Smooth muscle cell (in vitro differentiated cells): ENCODE measurements at regions not wholly inside any gene's neighbourhood (a gene's known extent, or its start where the extent isn't known, plus 50 kb on each side); places are given as distances from the start of the nearest gene placed in this dataset.

ENCODE experiments used
- DNase-seq: peaks from one replicate; lab custom pipeline; 2025; ENCODE audit not compliant: unreplicated experiment; lab: John Stamatoyannopoulos, UW
- H2AFZ ChIP-seq: fragments of 200-600 bp; sonication (generic); 2 replicates; pipeline ENCODE4 v1.6.0; 2016; ENCODE audit warnings: antibody characterized with exemption, low read depth, mild to moderate bottlenecking
- H3F3A ChIP-seq: fragments of 200-600 bp; sonication (generic); 2 replicates; pipeline ENCODE4 v1.6.0; 2017; ENCODE audit warnings: antibody characterized with exemption, low read depth
- H3K27ac ChIP-seq: fragments of 200-600 bp; sonication (generic); 2 replicates; pipeline ENCODE4 v1.5.1; 2016; ENCODE audit warnings: low read depth, mild to moderate bottlenecking
- H3K27me3 ChIP-seq: fragments of 200-600 bp; sonication (generic); 2 replicates; pipeline ENCODE4 v1.6.1; 2016; ENCODE audit warnings: low read depth, mild to moderate bottlenecking
- H3K36me3 ChIP-seq: fragments of 200-600 bp; sonication (generic); 2 replicates; pipeline ENCODE4 v1.5.1; 2016; ENCODE audit warnings: low read depth
- H3K4me1 ChIP-seq: fragments of 200-600 bp; sonication (generic); 2 replicates; pipeline ENCODE4 v1.5.1; 2016; ENCODE audit warnings: low read depth
- H3K4me2 ChIP-seq: fragments of 200-600 bp; sonication (generic); 2 replicates; pipeline ENCODE4 v1.6.0; 2016; ENCODE audit warnings: mild to moderate bottlenecking
- H3K4me3 ChIP-seq: fragments of 200-600 bp; sonication (generic); 2 replicates; pipeline ENCODE4 v1.5.1; 2016; ENCODE audit warnings: mild to moderate bottlenecking
- H3K79me2 ChIP-seq: fragments of 200-600 bp; sonication (generic); 2 replicates; pipeline ENCODE4 v1.6.0; 2016; ENCODE audit warnings: low read depth, mild to moderate bottlenecking
- H3K9ac ChIP-seq: fragments of 200-600 bp; sonication (generic); 2 replicates; pipeline ENCODE4 v1.6.0; 2016; ENCODE audit warnings: low read depth
- H3K9me3 ChIP-seq: fragments of 200-600 bp; sonication (generic); replicated peaks from 2 replicates; pipeline ENCODE4 v1.5.1; 2016; ENCODE audit warnings: low read depth
- H4K20me1 ChIP-seq: fragments of 200-600 bp; sonication (generic); 2 replicates; pipeline ENCODE4 v1.6.0; 2016; ENCODE audit warnings: low read depth
- WGBS: methylation state at CpG from one replicate; pipeline ENCODE4 v1.1.7; 2016; ENCODE audit warnings: low lambda C conversion rate; 5-methylcytosine and 5-hydroxymethylcytosine counted together
- TF ChIP-seq, protein P1 (sequence below): fragments of 200-600 bp; sonication (generic); IDR thresholded peaks from 2 replicates; pipeline ENCODE4 v1.5.1; 2017; ENCODE audit warnings: borderline replicate concordance, mild to moderate bottlenecking, antibody characterized with exemption; ENCODE audit not compliant: insufficient read depth, poor library complexity, severe bottlenecking

DNA sequence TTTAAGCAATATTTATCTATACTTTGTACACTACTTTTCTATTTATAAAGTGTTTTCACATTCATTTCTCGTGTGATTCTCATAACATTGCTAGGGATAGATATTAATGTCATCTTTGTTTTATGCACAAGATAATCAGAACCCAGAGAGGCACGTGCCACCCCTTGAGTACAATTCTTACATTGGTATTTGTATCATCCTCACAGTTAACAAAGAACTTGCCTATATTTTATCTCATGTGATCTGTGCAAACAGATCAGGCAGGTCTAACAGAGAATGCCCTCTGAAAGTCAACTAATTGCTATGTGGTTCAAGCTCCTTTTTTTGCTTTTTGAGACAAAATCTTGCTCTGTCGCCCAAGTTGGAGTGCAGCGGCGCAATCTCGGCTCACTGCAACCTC, 604.5 kb downstream of the LMO4 start:
- Histone ChIP-seq H3K9me3 (no peaks in the 10 kb centered on the region), H3K79me2 (no peaks in the 10 kb centered on the region), H3K4me2 (no peak overlapping the region), H3K27me3 (no peaks in the 10 kb centered on the region), H3K27ac (no peak overlapping the region), H3K4me1 (no peaks in the 10 kb centered on the region), H3K36me3 (no peaks in the 10 kb centered on the region), H2AFZ (no peak overlapping the region), H3F3A (no peaks in the 10 kb centered on the region), H4K20me1 (no peaks in the 10 kb centered on the region), H3K9ac (no peak overlapping the region), H3K4me3 (no peak overlapping the region)
- 95% methylated on average over 6 of the region's 6 CpGs for WGBS
- TF ChIP-seq, protein P1, sequence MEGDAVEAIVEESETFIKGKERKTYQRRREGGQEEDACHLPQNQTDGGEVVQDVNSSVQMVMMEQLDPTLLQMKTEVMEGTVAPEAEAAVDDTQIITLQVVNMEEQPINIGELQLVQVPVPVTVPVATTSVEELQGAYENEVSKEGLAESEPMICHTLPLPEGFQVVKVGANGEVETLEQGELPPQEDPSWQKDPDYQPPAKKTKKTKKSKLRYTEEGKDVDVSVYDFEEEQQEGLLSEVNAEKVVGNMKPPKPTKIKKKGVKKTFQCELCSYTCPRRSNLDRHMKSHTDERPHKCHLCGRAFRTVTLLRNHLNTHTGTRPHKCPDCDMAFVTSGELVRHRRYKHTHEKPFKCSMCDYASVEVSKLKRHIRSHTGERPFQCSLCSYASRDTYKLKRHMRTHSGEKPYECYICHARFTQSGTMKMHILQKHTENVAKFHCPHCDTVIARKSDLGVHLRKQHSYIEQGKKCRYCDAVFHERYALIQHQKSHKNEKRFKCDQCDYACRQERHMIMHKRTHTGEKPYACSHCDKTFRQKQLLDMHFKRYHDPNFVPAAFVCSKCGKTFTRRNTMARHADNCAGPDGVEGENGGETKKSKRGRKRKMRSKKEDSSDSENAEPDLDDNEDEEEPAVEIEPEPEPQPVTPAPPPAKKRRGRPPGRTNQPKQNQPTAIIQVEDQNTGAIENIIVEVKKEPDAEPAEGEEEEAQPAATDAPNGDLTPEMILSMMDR = no peak
- no peak for DNase-seq

DNA sequence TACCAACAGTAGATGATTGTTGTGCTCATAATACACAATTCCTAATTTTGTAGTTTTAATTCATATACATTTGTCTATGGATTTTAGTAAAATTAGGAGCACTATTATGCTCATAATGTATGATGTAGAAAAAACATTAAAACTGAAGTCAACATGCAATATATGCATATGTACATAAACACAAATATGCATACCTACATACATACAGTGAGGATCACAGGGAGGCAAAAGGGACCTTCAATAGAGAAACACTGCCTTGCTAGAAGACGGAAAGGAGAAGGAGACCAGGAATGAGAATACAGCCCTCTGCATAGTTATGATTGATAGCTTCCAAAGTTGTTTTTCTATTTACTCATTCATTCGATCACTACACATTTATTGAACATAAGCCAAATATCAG, 606.5 kb downstream of the LMO4 start:
- no peak overlapping the region for H3K4me3 ChIP-seq
- H3K4me2 ChIP-seq = no peak overlapping the region
- DNase-seq = no peak
- no peak overlapping the region for H3K27ac ChIP-seq
- H3K9me3 ChIP-seq = no peaks in the 10 kb centered on the region
- H3K36me3 ChIP-seq = no peaks in the 10 kb centered on the region
- H3F3A ChIP-seq = no peaks in the 10 kb centered on the region
- no peak overlapping the region for H2AFZ ChIP-seq
- no peaks in the 10 kb centered on the region for H3K79me2 ChIP-seq
- TF ChIP-seq, protein P1 = no peak
- no peaks in the 10 kb centered on the region for H4K20me1 ChIP-seq
- H3K9ac ChIP-seq = no peak overlapping the region
- no peaks in the 10 kb centered on the region for H3K27me3 ChIP-seq
- H3K4me1 ChIP-seq = no peaks in the 10 kb centered on the region
- 98% methylated on average over 2 of the region's 2 CpGs for whole genome bisulfite sequencing

- H4K20me1 ChIP-seq = no peaks in the 10 kb centered on the region
- WGBS = 79% methylated on average over 3 of the region's 3 CpGs
- peaks cover 10% of the 10 kb centered on the region for H3K4me1 ChIP-seq
- no peak overlapping the region for H3K9ac ChIP-seq
- TF ChIP-seq, protein P1 = no peak
- H3K4me2 ChIP-seq = no peak overlapping the region
- DNase-seq = no peak
- H3K27ac ChIP-seq = no peak overlapping the region
- no peaks in the 10 kb centered on the region for H3K79me2 ChIP-seq
- H2AFZ ChIP-seq = no peak overlapping the region
- no peaks in the 10 kb centered on the region for H3K36me3 ChIP-seq
- H3K4me3 ChIP-seq = no peak overlapping the region
- H3K27me3 ChIP-seq = no peaks in the 10 kb centered on the region
- no peaks in the 10 kb centered on the region for H3F3A ChIP-seq
- no peaks in the 10 kb centered on the region for H3K9me3 ChIP-seq
Measured at GRCh38 chr1:87937831-87938395, 609.2 kb downstream of the LMO4 start.

DNA sequence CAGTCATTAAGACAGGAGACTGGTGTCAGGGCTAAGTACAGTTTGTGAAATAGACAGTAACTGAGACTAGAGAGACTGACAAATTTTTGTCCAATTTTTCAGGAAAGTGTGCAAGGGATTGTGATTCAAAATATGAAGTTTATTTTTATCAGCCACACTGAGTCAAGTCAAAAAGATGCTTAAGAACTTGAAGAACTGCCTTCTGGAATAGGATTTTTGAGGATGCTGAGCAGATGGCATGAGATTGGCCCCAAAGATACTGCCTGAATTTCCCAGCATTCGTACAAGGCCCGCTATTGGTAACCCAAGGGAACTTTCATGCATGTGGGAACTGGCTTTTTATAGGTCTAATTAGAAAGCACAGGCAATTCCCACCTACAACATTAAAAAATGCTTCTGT, 610.0 kb downstream of the LMO4 start:
- DNase-seq = no peak
- TF ChIP-seq, protein P1 = no peak
- H3K4me3 ChIP-seq = no peak overlapping the region
- no peak overlapping the region for H3K9ac ChIP-seq
- no peaks in the 10 kb centered on the region for H3K9me3 ChIP-seq
- H3F3A ChIP-seq = no peaks in the 10 kb centered on the region
- H3K4me1 ChIP-seq = peaks cover 10% of the 10 kb centered on the region
- H3K4me2 ChIP-seq = no peak overlapping the region
- H4K20me1 ChIP-seq = no peaks in the 10 kb centered on the region
- no peaks in the 10 kb centered on the region for H3K36me3 ChIP-seq
- no peak overlapping the region for H3K27ac ChIP-seq
- H3K27me3 ChIP-seq = no peaks in the 10 kb centered on the region
- 91% methylated on average over 2 of the region's 2 CpGs for WGBS
- no peak overlapping the region for H2AFZ ChIP-seq
- H3K79me2 ChIP-seq = no peaks in the 10 kb centered on the region
